Limb (tissue), 2 donors: ENCODE measurements at regions not wholly inside any gene's neighbourhood (a gene's known extent, or its start where the extent isn't known, plus 50 kb on each side); places are given as distances from the start of the nearest gene placed in this dataset.

Source experiments
- DNase-seq, 2 donors: peaks; one replicate each; pipeline ENCODE4 v3.0.0-alpha.2; 2016; ENCODE audit errors: extremely low spot score in 2 of 2

- DNase-seq, result peak in 1 of 2 donors; percentile 28
Observed at GRCh38 chr15:31486906-31487695, 160.5 kb downstream of the KLF13 start.

- DNase-seq, result peak in 1 of 2 donors; percentile 23
Observed at GRCh38 chr15:31487811-31488436, 161.3 kb downstream of the KLF13 start.

- DNase-seq, result peak; percentile 62 to 73
Observed at GRCh38 chr15:31488437-31489204, 162.0 kb downstream of the KLF13 start.

- DNase-seq, result peak in 1 of 2 donors; percentile 24
Observed at GRCh38 chr15:31489281-31489680, 162.6 kb downstream of the KLF13 start.

GRCh38 chr15:31489801-31490646, 163.4 kb downstream of the KLF13 start:
- DNase-seq, result peak in 1 of 2 donors; percentile 52

GRCh38 chr15:31494786-31495185, 168.2 kb downstream of the KLF13 start:
- peak in 1 of 2 donors; percentile 19 for DNase-seq

GRCh38 chr15:31495281-31495680, 168.6 kb downstream of the KLF13 start:
- DNase-seq, result peak in 1 of 2 donors; percentile 14

- peak in 1 of 2 donors; percentile 11 for DNase-seq
Observed at GRCh38 chr15:31497838-31498237, 171.2 kb downstream of the KLF13 start.

GRCh38 chr15:31498329-31498728, 171.7 kb downstream of the KLF13 start:
- peak in 1 of 2 donors; percentile 7 for DNase-seq

GRCh38 chr15:31498756-31499155, 172.1 kb downstream of the KLF13 start:
- no peak for DNase-seq

- DNase-seq, result peak in 1 of 2 donors; percentile 22
Observed at GRCh38 chr15:31499236-31499952, 172.8 kb downstream of the KLF13 start.

GRCh38 chr15:31499953-31500765, 173.5 kb downstream of the KLF13 start:
- DNase-seq, result peak; percentile 35 to 38

- peak in 1 of 2 donors; percentile 28 for DNase-seq
Observed at GRCh38 chr15:31500766-31501449, 174.3 kb downstream of the KLF13 start.

GRCh38 chr15:31501536-31502157, 175.0 kb downstream of the KLF13 start:
- peak in 1 of 2 donors; percentile 13 for DNase-seq

GRCh38 chr15:31502541-31503229, 176.1 kb downstream of the KLF13 start:
- DNase-seq, result peak in 1 of 2 donors; percentile 8

GRCh38 chr15:31503256-31503655, 176.6 kb downstream of the KLF13 start:
- peak in 1 of 2 donors; percentile 10 for DNase-seq

GRCh38 chr15:31503758-31504461, 177.3 kb downstream of the KLF13 start:
- peak in 1 of 2 donors; percentile 23 for DNase-seq
